Gastroesophageal sphincter (tissue), 3 donors: ENCODE measurements at regions not wholly inside any gene's neighbourhood (a gene's known extent, or its start where the extent isn't known, plus 50 kb on each side); places are given as distances from the start of the nearest gene placed in this dataset.

ENCODE experiments used
- EP300 ChIP-seq: sonication (generic); formaldehyde crosslinking; IDR thresholded peaks from one replicate; pipeline ENCODE4 v1.6.1; 2017; ENCODE audit warnings: antibody characterized with exemption, mild to moderate bottlenecking
- POLR2AphosphoS5 ChIP-seq: sonication (generic); formaldehyde crosslinking; IDR thresholded peaks from one replicate; pipeline ENCODE4 v1.6.1; 2017; ENCODE audit warnings: antibody characterized with exemption
- TF ChIP-seq, protein P1 (sequence below), 4 experiments: fragments of 200-600 bp in 2 of 4; fragments of 450-650 bp in 2 of 4; sonication (generic) in 1 of 4; IDR thresholded peaks; one replicate each; pipeline ENCODE4 v1.5.1; 2017 to 2019; ENCODE audit warnings: antibody characterized with exemption in 4 of 4, mild to moderate bottlenecking in 2 of 4, moderate library complexity in 2 of 4

DNA sequence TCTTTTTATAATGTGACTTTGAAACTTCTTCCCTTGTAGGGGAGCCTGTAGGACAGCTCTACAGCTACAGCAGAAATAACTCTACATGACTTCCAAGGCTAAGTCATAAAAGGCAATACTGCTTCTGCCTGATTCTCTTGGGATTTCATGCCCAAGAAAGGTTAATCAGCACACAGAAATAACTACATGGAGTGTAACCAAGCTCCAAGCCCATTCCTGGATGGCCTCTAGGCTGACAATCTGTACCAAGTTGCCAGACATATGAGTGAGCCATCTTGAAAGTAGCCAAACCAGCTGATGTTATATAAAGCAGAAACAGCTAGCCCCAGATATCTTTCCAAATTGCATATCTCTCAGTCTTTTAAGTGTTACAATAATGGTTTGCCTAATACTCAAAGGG is 75.8 kb upstream of the OSTN start:
- TF ChIP-seq, protein P1, sequence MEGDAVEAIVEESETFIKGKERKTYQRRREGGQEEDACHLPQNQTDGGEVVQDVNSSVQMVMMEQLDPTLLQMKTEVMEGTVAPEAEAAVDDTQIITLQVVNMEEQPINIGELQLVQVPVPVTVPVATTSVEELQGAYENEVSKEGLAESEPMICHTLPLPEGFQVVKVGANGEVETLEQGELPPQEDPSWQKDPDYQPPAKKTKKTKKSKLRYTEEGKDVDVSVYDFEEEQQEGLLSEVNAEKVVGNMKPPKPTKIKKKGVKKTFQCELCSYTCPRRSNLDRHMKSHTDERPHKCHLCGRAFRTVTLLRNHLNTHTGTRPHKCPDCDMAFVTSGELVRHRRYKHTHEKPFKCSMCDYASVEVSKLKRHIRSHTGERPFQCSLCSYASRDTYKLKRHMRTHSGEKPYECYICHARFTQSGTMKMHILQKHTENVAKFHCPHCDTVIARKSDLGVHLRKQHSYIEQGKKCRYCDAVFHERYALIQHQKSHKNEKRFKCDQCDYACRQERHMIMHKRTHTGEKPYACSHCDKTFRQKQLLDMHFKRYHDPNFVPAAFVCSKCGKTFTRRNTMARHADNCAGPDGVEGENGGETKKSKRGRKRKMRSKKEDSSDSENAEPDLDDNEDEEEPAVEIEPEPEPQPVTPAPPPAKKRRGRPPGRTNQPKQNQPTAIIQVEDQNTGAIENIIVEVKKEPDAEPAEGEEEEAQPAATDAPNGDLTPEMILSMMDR (IDR thresholded peaks at IDR 0.05) = no peak
- TF ChIP-seq POLR2AphosphoS5 (no peak), EP300 (no peak)
